Stimulated activated CD4-positive, alpha-beta T cell treated with anti-CD3 and anti-CD28 coated beads, Interleukin-12 subunit alpha, Interleukin-12 subunit beta, amount 100 ng/mL, for 24 hours (primary cell): ENCODE measurements at regions not wholly inside any gene's neighbourhood (a gene's known extent, or its start where the extent isn't known, plus 50 kb on each side); places are given as distances from the start of the nearest gene placed in this dataset.
"Not testable (repeated sequence)": the region's sequence is repeated elsewhere in the genome, so short reads cannot be mapped to it uniquely, and the experiment has no call there.

Experiments used
- DNase-seq, 2 experiments: peaks; one replicate each; pipeline ENCODE4 v3.0.0-alpha.2; 2020; ENCODE audit warnings: low read depth in 2 of 2

DNA sequence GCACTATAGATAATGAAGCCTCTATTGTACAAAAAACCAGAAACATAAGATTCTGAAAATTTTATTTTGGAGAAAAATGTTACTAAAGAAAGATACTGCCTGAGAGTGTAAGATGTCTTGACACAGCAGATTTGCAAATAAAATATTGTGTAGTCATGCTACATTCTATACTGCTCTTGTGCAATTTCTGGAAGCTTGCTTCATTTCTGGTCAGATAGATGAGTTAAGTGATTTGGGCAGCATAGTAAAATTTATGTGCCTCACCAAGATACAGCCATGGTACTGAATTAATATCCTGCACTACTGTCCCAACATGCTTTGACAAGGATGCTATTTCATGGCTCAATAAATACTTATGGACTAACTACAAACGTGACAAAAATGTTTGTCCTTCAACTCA, 55.1 kb upstream of the STARD13 start:
- no peak for DNase-seq

DNA sequence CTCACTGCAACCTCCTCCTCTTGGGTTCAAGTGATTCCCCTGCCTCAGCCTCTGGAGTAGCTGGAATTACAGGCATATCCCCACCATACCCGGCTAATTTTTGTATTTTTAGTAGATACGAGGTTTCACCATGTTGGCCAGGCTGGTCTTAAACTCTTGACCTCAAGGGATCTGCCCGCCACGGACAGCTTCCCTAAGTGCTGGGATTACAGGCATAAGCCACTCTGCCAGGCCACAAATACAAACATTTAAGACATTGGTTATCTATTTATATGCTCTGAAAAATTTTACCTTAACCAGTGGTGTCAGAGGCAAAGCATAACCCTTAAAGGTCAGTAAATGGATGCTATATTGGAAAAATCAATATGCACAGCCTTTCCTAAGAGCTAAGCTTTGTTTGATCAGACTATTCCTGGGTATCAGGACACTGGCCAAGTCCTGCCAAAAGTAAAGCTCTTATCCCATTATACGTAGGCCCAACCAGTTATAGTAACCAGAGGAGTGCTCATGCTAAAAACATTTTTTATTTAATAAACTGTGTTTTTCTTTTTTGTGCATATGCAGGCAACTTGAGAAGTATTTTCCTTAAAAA, 56.4 kb upstream of the STARD13 start:
- no peak for DNase-seq

DNA sequence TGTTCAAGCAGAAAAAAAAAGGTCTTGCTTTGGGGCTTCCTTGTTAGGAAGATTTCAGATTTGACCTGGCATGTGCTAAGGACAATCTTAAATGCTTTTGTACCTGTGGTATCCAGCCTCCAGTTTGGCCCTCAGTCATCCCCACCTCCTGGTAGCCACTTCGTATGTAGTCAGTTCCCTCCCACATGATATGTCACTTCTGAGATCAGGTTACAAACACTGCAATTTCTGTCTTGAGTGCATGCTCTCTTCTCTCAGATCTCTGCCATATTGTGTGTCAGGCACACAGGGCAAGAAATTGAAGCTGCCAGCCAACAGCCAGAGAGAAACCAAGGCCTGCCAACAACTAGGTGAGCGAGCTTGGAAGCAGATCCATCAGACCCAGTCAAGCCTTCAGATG, 60.3 kb upstream of the STARD13 start:
- DNase-seq: no peak

DNA sequence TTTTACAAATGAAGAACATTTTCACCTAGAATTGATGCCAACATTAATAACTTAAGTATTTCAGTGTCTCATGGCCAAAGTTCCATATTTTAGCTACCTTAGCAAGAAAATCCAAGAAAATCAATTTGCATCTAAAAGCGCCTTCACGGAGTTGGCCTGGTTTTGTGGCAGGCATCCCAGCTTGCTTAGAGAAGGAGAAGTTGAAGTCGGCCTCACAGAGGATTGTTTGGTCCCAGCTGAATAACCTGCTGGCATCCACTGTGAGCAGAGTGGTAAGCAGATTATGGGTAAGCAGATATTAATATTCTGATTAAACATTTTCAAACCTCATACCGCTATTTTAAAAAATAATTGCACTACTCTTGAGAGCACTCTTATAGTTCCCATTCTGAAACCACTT, 62.3 kb upstream of the STARD13 start:
- DNase-seq: no peak

DNA sequence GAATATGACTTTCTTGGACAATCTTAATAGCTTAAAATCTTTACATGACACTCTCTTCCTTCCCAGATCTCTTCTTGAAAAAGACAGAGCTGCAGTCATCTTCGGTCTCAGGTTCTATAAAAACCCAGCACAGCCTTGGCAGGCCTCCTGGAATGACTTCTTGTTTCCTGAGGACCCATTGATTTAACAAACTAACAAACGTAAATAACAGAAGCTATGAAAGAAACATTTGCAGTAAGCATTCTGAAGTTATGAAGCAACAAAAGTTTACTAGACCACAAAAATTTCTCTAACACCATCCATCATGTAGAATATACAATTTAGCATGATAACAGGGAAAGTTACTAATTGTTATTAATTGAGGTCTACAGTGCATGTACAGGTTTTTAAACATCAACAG, 62.8 kb upstream of the STARD13 start:
- DNase-seq: no peak

DNA sequence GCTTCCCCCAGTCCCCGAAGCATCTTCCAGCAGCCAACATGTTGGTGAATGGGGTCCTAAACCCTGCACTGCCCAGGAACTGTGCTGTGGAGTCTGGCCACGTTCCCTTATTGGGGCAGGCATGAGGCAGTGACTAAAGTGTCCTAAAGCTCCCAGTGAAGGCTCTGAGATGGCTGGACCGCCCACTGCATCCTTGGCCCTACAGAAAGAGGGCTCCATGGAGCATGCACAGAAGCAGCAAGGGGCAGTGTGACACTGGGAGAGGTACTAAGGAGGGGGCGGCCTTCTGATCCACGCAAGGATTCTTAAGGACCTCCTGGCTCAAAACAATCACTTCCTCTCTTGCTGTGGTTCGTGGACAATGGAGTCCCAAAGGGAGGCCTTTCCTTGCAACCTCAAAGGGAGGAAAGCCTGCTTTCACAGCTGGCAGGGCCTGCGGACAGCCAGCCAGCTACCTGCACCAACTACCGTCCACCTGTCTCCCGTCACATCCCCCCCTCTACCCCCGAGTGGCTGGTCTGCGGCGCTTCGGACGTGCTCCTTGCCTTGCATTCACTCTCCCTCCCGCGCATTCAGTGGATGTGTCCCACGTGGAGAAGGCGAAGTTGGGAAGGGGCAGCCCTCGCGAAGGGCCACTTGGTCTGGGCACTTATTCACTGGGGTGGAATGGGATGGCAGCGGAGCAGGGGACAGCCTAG, 63.9 kb upstream of the STARD13 start:
- DNase-seq: no peak

DNA sequence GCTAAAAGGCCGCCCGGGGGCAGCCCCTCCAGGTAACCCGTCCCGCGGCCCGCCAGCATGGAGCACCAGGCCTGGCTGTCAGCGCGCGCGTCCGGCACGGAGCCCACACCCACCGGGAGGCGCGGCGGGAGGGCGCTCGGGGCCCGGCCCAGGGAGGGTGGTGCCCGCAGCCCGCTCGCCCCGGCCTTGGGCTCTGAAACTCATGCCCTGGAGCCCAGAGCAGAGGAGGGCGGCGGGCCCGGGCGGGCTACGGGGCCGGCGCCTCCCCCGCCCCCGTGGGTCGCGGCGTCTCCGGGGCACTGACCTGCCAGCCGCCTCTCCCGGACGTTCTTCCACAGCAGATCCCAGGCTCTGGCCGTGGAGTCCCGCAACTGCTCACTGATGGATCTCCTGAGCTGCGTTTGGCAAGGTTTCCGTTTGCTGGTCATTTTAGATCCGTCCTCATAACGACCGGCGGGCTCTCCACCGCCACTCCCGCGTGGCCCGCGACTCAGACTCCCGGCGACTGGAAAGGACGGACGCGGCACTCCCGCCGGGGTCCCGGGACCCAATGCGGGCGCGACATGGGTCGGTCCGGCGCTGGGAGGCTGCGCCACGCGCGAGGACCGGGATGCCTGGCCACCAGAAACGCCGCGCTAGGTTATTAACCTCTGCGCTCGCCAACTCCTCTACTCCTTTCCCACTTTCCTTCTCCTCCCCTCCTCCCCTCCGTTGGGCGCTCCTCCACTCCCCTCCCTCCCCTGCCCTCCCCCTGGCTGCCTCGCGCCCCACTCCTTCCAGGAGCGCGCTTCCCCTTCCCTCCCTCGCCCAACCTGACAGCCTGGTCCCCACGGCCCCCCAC, 64.7 kb upstream of the STARD13 start:
- DNase-seq: no peak

DNA sequence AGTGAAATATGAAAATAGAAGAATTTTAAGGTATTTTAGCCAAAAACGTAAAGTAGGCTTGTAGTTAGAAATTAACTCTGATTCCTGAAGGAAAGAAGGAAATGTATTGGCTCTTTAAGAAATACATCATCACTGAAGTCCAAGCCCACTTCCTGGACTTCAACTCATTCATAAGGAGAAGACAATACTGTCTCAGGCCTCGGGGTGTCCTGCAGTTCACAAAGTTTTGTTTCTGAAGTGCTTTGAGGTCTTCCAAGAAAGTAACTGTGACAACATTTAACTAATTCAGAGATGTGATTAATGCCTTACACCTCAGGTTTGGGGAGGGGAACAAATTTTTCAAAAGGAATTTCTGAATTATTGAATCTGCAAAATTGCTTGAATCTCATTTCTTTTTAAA, 65.8 kb upstream of the STARD13 start:
- DNase-seq: no peak

DNA sequence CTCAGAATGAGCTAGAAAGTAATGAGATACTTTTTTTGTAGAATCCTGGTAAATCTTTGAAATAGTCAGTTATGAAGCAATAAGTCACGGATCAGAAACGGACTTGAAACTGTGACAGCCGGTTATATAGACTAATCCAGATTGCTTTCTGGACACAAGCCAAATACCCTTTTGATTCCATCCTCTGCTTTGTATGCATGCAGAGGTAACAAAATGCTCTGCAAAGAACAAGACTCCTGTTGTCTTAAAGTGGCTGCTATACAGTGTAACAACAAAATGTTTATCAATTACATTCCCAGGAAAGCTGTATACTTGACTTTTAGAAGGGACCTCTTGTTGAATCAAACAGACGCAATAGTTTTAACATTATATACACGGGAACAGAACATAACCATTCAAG, 66.5 kb upstream of the STARD13 start:
- no peak for DNase-seq

DNA sequence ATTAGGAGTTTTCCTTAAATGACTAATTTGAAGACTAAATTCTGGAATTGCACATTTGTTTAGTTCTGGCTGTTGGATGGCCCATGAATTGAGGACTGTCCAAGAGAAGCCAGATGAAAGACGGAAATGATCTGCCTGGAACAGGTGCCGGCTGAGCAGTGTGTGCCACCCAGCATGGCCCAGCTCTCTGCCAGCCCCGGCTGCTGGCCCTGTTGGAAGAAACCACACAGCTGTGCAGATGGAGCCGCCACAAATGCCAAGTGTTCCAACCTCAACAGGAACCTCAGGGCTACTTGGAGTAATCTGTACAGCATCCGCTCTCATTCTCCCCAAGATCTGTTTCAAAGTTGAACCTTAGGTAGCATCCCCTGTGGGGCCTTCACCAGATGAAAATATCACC, 67.0 kb upstream of the STARD13 start:
- DNase-seq: no peak

DNA sequence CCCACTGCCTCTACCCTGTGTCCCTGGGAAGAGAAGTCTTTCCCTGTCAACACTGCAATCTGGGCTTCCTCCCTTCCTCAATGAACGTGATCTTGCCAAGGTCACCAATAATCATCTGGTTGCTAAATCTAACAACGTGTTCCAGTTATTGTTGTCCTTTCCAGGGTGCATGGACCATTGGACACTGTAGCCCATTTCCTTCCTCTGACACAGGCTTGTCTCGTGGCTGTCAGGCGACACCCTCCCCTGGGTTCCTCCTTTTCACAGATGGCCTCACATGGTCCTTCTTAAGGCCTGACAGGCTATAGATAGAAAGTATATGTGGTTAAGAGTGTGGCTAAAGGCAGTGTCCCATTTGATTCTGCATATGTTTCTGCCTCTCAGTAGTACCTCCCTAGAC, 67.7 kb upstream of the STARD13 start:
- DNase-seq: no peak

DNA sequence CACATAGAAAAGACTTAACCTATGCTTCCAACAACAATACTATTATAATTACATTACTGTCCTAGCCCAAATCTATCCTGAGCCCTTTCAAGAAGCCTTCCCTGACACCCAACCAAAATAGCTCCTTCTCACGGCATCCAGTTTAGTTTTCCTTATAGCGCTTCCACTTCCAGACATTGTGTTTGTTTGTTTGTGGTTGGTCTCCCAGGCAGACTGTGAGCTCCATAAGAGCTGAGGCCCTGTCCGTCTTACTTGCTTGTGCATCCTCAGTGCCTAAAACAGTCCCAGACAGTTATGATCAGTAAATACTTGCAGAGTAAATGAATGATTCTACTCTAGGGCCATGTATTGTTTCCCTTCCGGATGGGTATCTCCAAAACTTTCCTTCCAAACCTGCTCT, 68.1 kb upstream of the STARD13 start:
- DNase-seq: no peak

DNA sequence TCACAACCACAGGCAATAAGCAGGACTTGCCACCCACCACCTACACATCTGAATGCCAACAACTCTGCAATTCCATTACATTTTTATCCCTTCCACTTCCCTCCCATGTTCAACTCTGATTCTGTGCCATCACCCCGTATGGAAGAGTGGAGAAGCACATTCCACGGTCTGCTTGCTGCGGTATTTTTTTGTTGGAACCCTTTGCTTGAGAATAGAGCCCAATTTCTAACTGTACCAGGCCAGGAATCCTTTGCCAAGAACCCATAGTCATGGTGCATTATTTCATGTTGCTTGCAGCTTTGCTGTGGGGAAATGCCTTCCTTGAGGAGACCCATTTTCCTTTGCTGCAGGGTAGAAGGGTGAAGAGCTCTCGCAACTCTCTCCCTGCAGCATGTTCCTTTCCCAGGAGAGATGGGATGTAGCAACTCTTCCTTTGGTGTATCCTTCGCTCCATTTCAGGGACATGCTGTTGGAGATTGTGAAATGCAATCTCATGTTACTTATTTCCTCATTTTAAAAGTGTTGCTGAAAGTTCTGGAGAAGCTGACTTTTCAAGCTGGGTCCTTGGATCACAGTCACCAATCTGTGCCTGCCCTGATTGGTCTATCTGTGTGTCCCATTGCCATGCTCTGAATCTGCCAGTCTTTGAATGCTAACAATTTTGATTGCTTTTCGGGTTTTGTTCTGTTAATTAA, 69.8 kb upstream of the STARD13 start:
- no peak for DNase-seq

DNA sequence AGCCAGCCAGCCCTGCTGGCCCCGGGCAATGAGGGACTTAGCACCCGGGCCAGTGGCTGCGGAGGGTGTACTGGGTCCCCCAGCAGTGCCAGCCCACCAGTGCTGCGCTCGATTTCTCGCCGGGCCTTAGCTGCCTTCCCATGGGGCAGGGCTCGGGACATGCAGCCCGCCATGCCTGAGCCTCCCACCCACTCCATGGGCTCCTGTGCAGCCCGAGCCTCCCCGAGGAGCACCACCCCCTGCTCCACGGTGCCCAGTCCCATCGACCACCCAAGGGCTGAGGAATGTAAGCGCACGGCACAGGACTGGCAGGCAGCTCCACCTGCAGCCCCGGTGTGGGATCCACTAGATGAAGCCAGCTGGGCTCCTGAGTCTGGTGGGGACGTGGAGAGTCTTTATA, 72.5 kb upstream of the STARD13 start:
- not testable (repeated sequence) for DNase-seq

DNA sequence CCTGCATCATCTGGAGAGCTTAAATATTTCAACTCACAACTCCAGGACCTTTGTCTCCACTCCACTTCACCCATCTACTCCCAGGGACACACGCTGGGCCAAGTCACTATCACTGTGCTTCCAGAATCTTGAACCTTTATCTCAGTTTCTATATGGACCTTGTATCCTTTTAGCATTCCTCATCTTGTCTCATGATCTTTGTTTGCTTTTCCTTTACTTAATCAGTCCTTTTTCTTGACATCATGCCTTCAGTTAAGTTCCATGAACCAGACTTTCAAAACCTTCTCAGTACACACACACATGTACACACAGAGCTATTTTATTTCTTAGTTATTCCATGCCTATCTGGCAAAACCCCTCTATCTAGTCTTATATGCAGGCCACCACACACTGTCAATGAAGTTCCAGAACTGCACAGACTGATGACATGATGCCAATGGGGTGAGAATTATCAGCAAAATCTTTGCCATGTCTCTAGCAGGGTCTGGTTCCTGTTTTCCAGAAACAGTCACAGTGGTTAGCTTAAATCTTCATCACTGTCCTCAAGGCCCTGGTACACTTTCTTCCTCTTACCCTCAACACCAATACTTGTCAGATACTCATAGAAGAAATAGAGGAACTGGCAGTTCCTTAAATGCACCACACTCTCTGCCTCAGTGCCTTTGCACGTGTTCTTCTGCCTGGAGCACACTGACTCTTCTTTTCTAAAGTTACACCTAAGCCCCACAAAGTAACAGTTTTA, 77.6 kb upstream of the STARD13 start:
- no peak for DNase-seq

DNA sequence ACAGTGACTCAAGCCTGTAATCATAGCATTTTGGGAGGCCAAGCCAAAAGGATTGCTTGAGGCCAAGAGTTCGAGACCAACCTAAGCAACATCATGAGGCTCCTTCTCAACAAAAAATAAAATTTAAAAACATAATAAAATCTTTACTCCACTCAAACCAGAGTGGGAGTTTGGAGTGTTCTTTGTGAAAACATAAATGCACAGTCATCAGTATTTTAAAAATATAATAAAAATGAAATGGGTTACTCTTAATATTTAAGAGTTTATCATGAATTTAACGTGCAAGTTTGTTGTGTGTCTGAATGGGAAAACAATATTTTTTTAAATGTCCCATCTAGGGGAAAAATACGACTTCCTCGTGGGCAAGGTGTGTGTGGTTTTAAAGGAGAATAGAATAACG, 78.6 kb upstream of the STARD13 start:
- DNase-seq: no peak

DNA sequence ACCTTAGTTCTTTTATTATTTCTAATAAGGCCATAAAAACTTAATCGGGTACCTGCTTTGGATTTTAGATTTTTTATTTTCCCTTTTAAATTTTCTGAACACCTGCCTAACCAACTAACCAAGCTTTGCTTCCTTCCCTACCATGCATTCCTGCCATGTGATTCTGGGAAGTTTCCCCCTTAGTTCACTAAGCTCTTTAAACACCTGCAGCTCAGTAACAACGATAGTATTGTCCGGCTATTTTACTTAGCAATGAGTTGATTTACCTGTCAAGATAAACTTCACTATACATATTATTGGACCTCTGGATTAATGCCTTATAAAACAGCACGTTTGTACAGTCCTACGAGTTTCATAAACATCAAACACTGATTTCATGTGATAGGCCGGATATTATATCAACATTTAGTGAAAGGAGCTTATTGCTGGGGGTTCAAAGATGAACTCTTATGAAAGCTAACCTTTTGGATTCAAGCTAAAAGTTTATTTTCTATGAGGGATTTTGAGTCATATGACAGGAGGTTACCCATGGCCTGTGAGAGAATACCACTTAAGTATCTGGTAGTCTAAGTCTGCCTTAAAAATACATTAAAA, 81.0 kb upstream of the STARD13 start:
- DNase-seq: no peak

DNA sequence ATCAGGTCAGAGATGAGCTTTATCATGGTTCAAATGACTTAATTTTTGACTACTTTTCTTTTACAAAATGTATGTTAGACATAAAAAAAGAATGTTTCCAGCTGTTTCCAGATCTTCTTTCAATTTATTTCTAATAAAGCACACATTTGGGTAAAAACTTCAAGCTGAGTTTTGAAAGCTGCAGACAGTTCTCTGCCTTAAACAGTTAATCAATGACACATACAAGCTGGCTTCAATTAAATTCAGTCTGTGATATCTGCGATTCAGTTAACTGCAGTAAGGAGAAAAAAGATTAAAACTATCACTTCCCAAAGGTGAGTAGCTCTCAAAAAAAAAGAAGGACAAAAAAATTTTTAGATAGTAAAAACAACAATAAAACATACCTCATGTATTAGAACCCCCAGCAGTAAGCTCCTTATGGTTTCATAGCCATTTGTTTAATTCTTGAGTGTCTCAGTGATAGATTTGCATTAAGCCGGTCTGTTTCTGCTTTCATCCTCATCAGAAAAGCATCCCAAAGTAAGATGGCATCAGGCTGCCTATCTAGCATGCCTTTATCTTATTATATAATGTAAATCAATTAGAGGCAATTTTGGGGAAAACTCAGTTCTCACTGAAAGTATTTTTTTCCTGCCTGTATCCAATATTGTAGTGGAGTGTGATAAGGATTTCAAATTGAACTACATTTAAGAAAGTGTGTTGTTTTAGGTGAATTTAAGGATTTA, 81.8 kb upstream of the STARD13 start:
- DNase-seq: no peak

DNA sequence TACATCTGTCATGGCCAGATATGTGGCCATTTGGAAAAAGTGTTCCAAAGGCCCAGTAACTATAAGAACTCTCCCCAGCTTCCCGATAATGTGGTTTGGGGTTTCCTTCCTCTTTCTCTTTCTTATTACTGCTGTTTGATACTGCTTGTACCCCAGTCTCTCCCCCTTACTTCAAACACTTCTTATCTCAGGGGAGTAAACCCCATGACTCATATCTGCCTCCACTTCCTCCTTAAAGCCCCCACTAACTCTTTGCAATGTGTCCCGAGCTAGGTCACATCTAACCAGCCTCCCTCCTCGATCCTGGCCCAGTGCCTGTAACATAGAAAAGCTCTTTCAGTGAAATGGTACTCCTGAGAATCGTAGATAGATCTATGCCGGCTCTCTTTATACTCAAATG, 82.4 kb upstream of the STARD13 start:
- no peak for DNase-seq

DNA sequence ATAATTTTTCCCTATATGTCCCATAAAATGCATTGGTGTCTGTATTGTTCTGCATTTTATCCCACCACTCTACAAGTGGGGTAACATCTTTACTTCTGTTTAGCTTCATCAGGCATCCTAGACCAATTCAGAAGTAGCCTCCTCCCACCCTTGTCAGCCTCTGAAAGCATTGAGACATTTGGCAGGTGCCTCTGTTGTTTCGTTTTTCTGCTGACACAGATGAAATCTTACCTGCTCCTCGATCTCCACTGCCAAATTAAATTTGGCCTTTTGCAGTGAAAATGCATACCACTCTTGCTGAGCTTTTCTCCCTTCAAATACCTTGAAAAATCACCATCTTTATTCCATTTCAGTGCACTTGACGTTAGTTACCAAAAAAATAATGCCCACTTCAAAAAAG, 83.5 kb upstream of the STARD13 start:
- no peak for DNase-seq
